Neutrophil (primary cell): ENCODE measurements at regions not wholly inside any gene's neighbourhood (a gene's known extent, or its start where the extent isn't known, plus 50 kb on each side); places are given as distances from the start of the nearest gene placed in this dataset.

Experiments used
- H3K27ac ChIP-seq: fragments of 200-600 bp; sonication (generic); 2 replicates; pipeline ENCODE4 v1.5.1; 2016; ENCODE audit warnings: mild to moderate bottlenecking, moderate library complexity
- H3K27me3 ChIP-seq: fragments of 200-600 bp; sonication (generic); 2 replicates; pipeline ENCODE4 v1.6.0; 2016; ENCODE audit warnings: mild to moderate bottlenecking
- H3K36me3 ChIP-seq: fragments of 200-600 bp; sonication (generic); 2 replicates; pipeline ENCODE4 v1.5.1; 2017
- H3K4me1 ChIP-seq, 2 experiments: fragments of 200-600 bp in 1 of 2; sonication (generic) in 1 of 2; 1 replicate in 1 of 2; 2 replicates in 1 of 2; pipeline versions ENCODE4 v1.5.1 to v1.6.1; 2013 to 2016; ENCODE audit warnings: low read depth in 1 of 2, low read length in 1 of 2, mild to moderate bottlenecking in 1 of 2, moderate library complexity in 1 of 2; ENCODE audit not compliant: control insufficient read depth in 1 of 2, insufficient read depth in 1 of 2
- H3K4me3 ChIP-seq, 2 experiments: fragments of 200-600 bp in 1 of 2; sonication (generic) in 1 of 2; 1 replicate in 1 of 2; 2 replicates in 1 of 2; pipeline ENCODE4 v1.5.1; 2013 to 2016; ENCODE audit warnings: low read depth in 1 of 2, low read length in 1 of 2, mild to moderate bottlenecking in 1 of 2, moderate library complexity in 1 of 2
- H3K9me3 ChIP-seq: fragments of 200-600 bp; sonication (generic); 2 replicates; pipeline ENCODE4 v1.5.1; 2016
- CTCF ChIP-seq: fragments of 200-600 bp; sonication (generic); IDR thresholded peaks from 2 replicates; pipeline ENCODE4 v1.5.1; 2016; ENCODE audit warnings: antibody characterized with exemption

GRCh38 chr11:19499999-19500398 lies 212.6 kb upstream of the NAV2 start:
- Histone ChIP-seq H3K27ac (no peak overlapping the region), H3K36me3 (no peaks in the 10 kb centered on the region), H3K4me3 (no peak overlapping the region), H3K9me3 (no peaks in the 10 kb centered on the region), H3K4me1 (peaks cover 5% of the 10 kb centered on the region in 2 experiments), H3K27me3 (peaks cover 53% of the 10 kb centered on the region)
- TF ChIP-seq CTCF = no peak

- H3K4me1 ChIP-seq = peaks cover 7 to 9% of the 10 kb centered on the region in 2 experiments
- TF ChIP-seq CTCF = no peak
- H3K27ac ChIP-seq = no peak overlapping the region
- no peak overlapping the region for H3K4me3 ChIP-seq
- H3K9me3 ChIP-seq = no peaks in the 10 kb centered on the region
- peaks cover 47% of the 10 kb centered on the region for H3K27me3 ChIP-seq
- H3K36me3 ChIP-seq = no peaks in the 10 kb centered on the region
Measured at GRCh38 chr11:19499026-19499669, 213.5 kb upstream of the NAV2 start.

GRCh38 chr11:19493446-19494213 lies 219.0 kb upstream of the NAV2 start:
- Histone ChIP-seq H3K36me3 (no peaks in the 10 kb centered on the region), H3K27me3 (peaks cover 37% of the 10 kb centered on the region), H3K4me1 (peaks cover 7 to 9% of the 10 kb centered on the region in 2 experiments), H3K27ac (no peak overlapping the region), H3K9me3 (no peaks in the 10 kb centered on the region), H3K4me3 (no peak overlapping the region)
- TF ChIP-seq CTCF = no peak

GRCh38 chr11:19482319-19483100 lies 230.1 kb upstream of the NAV2 start:
- TF ChIP-seq CTCF = no peak
- Histone ChIP-seq H3K9me3 (no peaks in the 10 kb centered on the region), H3K27ac (no peak overlapping the region), H3K4me1 (no peaks in the 10 kb centered on the region), H3K36me3 (no peaks in the 10 kb centered on the region), H3K4me3 (no peak overlapping the region), H3K27me3 (peaks cover 41% of the 10 kb centered on the region)

GRCh38 chr11:19480540-19480939 lies 232.1 kb upstream of the NAV2 start:
- no peak for TF ChIP-seq CTCF
- Histone ChIP-seq H3K36me3 (no peaks in the 10 kb centered on the region), H3K9me3 (no peaks in the 10 kb centered on the region), H3K4me3 (no peak overlapping the region), H3K4me1 (no peaks in the 10 kb centered on the region), H3K27ac (no peak overlapping the region), H3K27me3 (peaks cover 54% of the 10 kb centered on the region)
